ENCODE measurements at regions not wholly inside any gene's neighbourhood (a gene's known extent, or its start where the extent isn't known, plus 50 kb on each side); places are given as distances from the start of the nearest gene placed in this dataset.
"Not testable (repeated sequence)": the region's sequence is repeated elsewhere in the genome, so short reads cannot be mapped to it uniquely, and the experiment has no call there.

- H3K27ac Mint-ChIP-seq (ENCODE audit: unreplicated experiment) = no peak overlapping the region
- no peaks in the 10 kb centered on the region for H3K27me3 Mint-ChIP-seq (ENCODE audit: unreplicated experiment)
Observed at GRCh38 chr7:137122145-137122544, 221.4 kb downstream of the PTN start.

DNA sequence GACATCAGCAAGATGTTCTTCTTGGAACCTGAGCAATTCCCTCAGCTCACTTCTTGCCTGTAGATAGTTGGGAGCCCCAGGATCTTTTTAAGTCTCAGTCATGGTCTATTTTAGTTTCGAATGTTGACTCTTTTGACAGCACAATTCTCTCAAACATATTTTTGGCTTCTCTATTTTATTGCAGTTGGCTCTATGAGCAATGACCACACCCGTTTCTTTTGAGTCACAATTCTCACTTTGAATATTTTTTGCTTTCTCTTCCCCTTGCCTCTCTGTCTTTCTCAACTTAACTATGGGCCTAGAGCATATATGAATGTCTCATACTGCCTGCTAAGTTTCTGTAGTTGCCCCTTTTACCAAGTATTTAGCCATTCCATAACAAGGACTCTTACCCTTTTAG lies 222.8 kb downstream of the PTN start:
- Mint-ChIP-seq H3K4me1 (ENCODE audit: unreplicated experiment) (peaks cover 6% of the 10 kb centered on the region), H3K9me3 (ENCODE audit: unreplicated experiment) (peaks cover 3% of the 10 kb centered on the region), H3K36me3 (ENCODE audit: unreplicated experiment) (no peaks in the 10 kb centered on the region), H3K27ac (ENCODE audit: unreplicated experiment) (no peak overlapping the region), H3K4me3 (ENCODE audit: unreplicated experiment) (no peak overlapping the region), H3K27me3 (ENCODE audit: unreplicated experiment) (no peaks in the 10 kb centered on the region)
- DNase-seq (ENCODE audit: extremely low spot score, unreplicated experiment) = no peak
- TF ChIP-seq, protein P1, sequence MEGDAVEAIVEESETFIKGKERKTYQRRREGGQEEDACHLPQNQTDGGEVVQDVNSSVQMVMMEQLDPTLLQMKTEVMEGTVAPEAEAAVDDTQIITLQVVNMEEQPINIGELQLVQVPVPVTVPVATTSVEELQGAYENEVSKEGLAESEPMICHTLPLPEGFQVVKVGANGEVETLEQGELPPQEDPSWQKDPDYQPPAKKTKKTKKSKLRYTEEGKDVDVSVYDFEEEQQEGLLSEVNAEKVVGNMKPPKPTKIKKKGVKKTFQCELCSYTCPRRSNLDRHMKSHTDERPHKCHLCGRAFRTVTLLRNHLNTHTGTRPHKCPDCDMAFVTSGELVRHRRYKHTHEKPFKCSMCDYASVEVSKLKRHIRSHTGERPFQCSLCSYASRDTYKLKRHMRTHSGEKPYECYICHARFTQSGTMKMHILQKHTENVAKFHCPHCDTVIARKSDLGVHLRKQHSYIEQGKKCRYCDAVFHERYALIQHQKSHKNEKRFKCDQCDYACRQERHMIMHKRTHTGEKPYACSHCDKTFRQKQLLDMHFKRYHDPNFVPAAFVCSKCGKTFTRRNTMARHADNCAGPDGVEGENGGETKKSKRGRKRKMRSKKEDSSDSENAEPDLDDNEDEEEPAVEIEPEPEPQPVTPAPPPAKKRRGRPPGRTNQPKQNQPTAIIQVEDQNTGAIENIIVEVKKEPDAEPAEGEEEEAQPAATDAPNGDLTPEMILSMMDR (IDR thresholded peaks at IDR 0.05) = no peak

More at GRCh38 chr7:137122145-137122544, 221.4 kb downstream of the PTN start:
- no peak for DNase-seq (ENCODE audit: extremely low spot score, unreplicated experiment)
- Mint-ChIP-seq H3K36me3 (ENCODE audit: unreplicated experiment) (no peaks in the 10 kb centered on the region), H3K9me3 (ENCODE audit: unreplicated experiment) (peaks cover 3% of the 10 kb centered on the region), H3K4me3 (ENCODE audit: unreplicated experiment) (no peak overlapping the region), H3K4me1 (ENCODE audit: unreplicated experiment) (peaks cover 6% of the 10 kb centered on the region)
- TF ChIP-seq, protein P1 (IDR thresholded peaks at IDR 0.05) = no peak

DNA sequence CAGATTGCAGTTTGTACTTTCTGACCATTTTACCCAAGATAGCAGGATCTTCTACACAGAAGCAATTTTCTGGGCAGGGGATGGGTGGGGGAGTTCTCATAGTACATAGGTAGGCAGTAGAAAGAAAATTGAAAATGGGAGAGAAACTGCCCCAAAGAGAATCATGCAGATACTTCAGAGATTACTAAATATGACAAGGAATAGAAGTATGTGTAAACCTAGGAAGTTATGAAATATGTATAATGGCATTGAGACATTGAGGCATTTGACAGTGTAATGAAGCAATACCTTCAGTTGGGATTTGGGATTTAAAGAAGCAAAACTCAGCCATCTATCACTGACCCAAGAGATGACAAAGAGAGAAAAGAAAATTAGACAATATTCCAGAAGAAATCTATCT lies 233.0 kb downstream of the PTN start:
- Mint-ChIP-seq H3K9me3 (ENCODE audit: unreplicated experiment) (peaks cover 8% of the 10 kb centered on the region), H3K4me1 (ENCODE audit: unreplicated experiment) (peaks cover 15% of the 10 kb centered on the region), H3K4me3 (ENCODE audit: unreplicated experiment) (no peak overlapping the region), H3K36me3 (ENCODE audit: unreplicated experiment) (peaks cover 1% of the 10 kb centered on the region), H3K27me3 (ENCODE audit: unreplicated experiment) (no peaks in the 10 kb centered on the region), H3K27ac (ENCODE audit: unreplicated experiment) (no peak overlapping the region)
- TF ChIP-seq, protein P1 (IDR thresholded peaks at IDR 0.05) = no peak
- DNase-seq (ENCODE audit: extremely low spot score, unreplicated experiment) = no peak

DNA sequence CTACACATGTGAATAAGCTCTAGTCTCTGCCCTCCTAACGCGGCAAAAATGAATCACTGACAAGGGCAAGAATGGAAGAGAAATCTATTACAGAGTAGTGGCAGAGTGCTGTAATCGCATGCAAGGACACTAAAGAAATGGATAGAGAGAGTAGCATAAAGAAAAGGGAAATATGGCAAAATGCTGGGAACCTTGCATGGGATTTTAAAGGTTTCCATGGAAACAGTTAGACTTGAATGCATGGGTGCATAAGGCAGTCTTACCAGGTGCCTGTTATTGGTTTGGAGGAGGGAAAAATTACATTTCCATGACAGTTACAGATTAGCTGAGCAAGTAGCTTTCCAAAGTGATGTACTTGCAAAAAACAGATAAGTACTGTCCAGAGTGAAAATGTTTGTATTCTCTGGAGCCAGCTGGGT lies 233.4 kb downstream of the PTN start:
- DNase-seq (ENCODE audit: extremely low spot score, unreplicated experiment) = no peak
- TF ChIP-seq, protein P1 (IDR thresholded peaks at IDR 0.05) = no peak
- H3K27ac Mint-ChIP-seq (ENCODE audit: unreplicated experiment) = no peak overlapping the region
- no peaks in the 10 kb centered on the region for H3K27me3 Mint-ChIP-seq (ENCODE audit: unreplicated experiment)
- H3K4me1 Mint-ChIP-seq (ENCODE audit: unreplicated experiment) = peaks cover 15% of the 10 kb centered on the region
- peaks cover 12% of the 10 kb centered on the region for H3K9me3 Mint-ChIP-seq (ENCODE audit: unreplicated experiment)
- peaks cover 3% of the 10 kb centered on the region for H3K36me3 Mint-ChIP-seq (ENCODE audit: unreplicated experiment)
- H3K4me3 Mint-ChIP-seq (ENCODE audit: unreplicated experiment) = no peak overlapping the region

- not testable (repeated sequence) for H3K36me3 Mint-ChIP-seq (ENCODE audit: unreplicated experiment); H3K4me3 Mint-ChIP-seq (ENCODE audit: unreplicated experiment); H3K27me3 Mint-ChIP-seq (ENCODE audit: unreplicated experiment); H3K27ac Mint-ChIP-seq (ENCODE audit: unreplicated experiment); DNase-seq (ENCODE audit: extremely low spot score, unreplicated experiment)
- Mint-ChIP-seq H3K4me1 (ENCODE audit: unreplicated experiment) (peaks cover 17% of the 10 kb centered on the region), H3K9me3 (ENCODE audit: unreplicated experiment) (peaks cover 20% of the 10 kb centered on the region)
Observed at GRCh38 chr7:137107802-137108201, 235.7 kb downstream of the PTN start.

DNA sequence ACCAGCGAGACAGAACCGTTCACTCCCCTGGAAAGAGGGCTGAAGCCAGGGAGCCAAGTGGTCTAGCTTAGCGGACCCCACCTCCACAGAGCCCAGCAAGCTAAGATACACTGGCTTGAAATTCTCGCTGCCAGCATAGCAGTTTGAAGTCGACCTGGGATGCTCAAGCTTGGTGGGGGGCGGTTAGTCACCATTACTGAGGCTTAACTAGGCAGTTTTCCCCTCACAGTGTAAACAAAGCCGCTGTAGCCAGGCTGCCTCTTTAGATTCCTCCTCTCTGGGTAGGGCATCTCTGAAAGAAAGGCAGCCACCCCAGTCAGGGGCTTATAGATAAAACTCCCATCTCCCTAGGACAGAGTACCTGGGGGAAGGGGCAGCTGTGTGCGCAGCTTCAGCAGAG lies 235.1 kb downstream of the CHRM2 start:
- H3K27me3 Mint-ChIP-seq (ENCODE audit: unreplicated experiment); H3K27ac Mint-ChIP-seq (ENCODE audit: unreplicated experiment); H3K4me1 Mint-ChIP-seq (ENCODE audit: unreplicated experiment); H3K36me3 Mint-ChIP-seq (ENCODE audit: unreplicated experiment); H3K4me3 Mint-ChIP-seq (ENCODE audit: unreplicated experiment); DNase-seq (ENCODE audit: extremely low spot score, unreplicated experiment): not testable (repeated sequence)
- H3K9me3 Mint-ChIP-seq (ENCODE audit: unreplicated experiment) = peaks cover 23% of the 10 kb centered on the region
